SW 1271 (cell line): ENCODE measurements at regions not wholly inside any gene's neighbourhood (a gene's known extent, or its start where the extent isn't known, plus 50 kb on each side); places are given as distances from the start of the nearest gene placed in this dataset.

ENCODE experiments used
- DNase-seq, 2 experiments: peaks; one replicate each; lab custom pipeline; 2025; lab: John Stamatoyannopoulos, UW

DNA sequence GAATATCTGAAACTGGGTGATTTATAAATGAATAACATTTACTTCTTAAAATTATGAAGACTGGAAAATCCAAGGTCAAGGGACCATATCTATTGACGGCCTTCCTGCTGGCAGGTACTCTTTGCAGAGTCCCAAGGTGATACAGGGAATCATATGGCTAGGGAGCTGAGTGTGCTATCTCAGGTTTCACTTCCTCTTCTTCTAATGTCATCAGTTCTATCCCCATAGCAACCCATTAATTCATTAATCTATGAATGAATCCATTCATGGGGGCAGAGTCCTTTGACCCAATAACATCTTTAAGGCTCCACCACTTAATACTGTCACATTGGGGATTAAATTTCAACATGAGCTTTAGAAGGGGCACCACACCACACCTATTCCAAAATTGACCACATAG, 772.0 kb downstream of the HACE1 start:
- no peak for DNase-seq

DNA sequence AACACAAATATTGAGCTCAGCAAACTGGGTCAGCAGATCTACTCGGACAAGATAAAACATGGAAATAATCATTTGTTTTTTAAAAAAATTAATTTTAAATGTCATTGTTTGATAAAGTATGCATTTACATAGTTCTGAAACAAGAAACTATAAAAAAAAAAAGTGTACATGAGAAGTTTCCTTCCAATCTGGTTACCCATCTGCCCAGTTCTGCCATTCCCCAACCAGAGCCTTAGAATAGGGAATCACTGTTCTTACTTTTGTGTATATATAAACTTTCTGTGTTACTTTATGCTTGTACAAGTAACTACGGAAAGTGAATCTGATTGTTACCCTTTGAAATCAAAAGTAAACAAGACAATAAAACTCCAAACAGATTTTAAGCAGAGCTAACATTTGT, 791.4 kb downstream of the HACE1 start:
- DNase-seq = no peak

DNA sequence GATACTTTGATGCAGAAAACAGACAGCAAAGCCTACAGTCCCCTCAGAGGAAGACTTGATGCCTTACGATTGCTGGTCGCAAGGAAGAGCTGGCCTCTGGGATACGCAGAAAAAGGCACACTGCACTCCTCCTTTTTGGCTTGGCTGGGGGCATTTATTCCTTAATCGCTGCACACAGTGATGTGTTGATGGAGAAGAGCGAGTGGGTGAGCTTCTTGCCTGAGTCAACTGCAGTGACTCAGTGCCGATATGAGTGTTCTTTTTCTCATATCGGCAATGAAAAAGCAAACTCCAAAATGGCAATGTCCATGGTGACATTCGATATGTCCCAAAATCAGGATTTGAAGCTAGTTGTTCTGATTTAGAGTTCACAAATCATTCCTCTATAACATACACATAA, 794.8 kb downstream of the HACE1 start:
- DNase-seq = no peak

DNA sequence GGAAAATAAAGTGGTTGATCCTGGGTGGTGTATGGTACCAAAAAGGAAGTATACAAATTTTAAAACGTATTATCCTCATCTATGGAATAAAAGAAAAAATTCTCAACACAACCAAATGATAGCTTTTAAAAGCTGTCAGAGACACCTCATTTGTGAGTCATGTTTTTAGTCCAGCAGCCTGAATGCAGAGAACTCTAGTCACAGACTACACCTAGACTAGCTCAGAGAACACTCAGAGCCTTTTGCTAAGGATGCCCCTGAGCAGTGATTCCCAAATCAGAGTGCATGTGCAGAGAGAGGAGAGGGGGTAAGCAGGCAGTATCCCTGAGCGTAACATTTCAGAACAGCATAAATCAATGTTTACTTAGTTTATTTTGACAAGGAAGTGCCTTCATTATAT, 809.3 kb downstream of the HACE1 start:
- DNase-seq = no peak

DNA sequence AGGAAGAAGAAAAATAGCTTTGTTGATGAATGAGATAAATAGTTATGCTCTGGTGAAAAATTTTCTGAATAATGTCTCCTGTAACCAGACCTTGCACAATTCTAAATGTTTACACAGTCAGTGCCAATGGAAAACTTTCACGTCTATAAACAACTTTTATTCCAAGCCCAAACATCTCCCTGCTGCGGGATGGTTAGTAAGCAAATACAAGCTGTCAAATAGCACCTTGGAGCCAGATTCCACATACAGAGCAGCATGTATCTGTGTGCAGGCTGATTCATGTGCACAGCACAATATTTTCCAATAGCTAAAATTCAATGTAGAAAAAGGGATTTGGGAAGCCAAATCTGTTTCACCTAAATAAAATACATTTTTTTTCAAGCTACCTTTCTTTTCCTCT, 813.3 kb downstream of the HACE1 start:
- DNase-seq = no peak

DNA sequence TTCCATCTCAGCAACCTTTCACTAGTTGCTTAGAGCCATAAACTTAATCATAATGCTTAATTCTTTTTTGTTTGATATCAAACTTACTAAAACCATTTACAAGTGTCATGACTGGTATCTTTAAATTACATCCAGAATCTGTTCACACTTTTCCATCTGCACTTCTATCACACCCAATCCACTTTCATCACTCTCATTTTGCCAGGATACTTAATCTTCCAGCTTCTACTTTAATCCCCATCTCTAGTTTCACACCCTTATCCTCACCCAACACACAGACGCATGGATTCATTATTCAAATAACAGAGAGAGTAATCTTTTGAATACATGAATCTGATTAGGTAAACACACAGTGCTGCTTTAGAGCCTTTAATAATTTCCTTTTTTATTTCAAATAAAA, 828.4 kb downstream of the HACE1 start:
- no peak for DNase-seq

DNA sequence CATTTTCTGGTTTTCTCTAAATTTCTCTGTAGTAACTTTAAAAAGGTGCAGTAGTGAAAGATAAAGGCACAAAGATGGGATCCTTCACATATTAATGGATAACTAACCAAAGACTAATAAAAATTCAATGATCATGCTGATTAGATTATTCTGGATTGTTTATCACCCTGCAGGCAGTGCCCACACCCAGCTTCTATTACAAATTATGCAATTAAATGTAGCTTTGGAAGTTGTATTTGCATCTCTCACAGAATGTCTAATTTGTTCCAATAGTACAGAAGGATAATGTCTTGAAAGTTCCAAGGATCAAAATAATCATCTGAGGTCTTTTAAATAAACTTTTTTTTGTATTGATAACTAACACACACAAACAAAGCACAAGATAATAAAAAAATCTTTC, 837.6 kb downstream of the HACE1 start:
- no peak for DNase-seq

DNA sequence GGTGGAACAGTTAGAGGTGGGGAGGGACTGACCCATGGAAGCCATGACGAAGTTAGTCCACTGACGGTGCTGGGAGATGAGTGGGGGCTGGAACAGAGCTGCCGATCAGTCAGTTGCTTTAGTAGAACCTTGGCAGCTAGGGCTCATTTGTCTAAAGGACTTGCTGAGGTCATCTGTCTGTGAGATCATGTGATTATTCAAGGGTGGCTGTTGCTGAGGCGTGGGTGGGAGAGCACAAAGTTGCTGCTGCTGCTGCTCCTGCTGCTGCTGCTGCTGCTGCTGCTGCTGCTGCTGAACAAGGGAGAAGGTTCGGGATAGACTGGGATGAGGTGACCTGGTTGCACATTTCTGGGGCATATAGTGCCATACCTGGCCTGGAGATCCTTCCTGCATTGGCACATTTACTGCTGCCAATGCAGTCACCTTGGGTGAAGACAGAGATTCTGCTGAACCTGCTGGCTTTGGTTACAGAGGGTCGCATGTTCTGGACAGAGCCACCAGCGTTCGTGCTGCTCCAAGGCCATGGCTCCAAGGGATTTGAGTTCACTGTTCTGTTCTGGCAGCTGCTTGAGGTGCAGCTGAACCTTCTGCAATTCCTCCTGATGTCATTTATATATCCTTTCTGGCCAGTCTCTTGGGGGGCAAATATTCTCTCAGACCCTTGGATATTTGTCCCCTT, 840.5 kb downstream of the HACE1 start:
- no peak for DNase-seq

DNA sequence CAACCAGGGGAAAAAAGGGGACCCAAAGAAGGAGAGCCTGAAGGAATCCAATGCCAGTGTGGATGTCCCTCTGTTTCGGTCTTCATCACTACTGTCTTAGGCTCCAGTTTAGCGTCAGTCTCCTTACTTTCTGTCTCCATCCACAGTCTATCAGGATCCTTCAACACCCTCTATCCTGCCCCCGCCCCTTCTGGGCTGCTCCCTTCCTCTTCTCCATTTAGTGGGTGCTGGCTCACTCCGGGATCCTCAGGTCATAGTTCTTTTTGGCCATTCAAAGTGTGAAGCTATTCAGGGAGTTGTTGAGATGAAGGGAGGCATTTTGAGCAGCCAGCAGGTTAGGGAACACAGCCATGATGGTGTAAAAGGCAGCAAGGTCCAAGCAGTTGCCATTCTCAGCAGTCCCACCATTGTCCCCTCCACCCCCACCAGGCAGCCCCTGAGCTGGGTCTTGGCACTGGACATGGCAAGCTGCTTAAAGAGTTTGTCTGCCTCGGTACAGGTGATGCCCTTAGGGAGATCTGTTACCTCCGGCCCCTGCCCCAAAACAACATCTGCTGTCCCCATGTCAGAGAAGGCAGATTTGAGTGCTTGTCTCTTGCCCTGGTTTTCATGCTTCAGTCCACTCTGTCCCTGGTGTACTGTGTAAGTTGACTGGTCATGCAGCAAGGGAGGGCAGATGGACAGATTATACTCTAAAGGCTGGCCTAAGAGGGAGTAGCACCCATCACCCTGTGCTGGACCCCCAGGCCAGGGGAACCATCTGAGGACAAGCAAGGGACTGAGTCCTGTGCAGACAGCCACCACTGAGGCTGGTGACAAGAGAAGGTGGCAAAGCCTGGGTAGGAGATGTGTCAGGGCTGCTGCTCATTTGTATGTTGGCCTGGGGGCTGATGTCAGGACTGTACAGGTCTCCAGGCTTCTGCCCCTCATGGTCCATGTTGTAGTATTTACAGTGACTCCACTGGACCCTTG, 842.0 kb downstream of the HACE1 start:
- no peak for DNase-seq

DNA sequence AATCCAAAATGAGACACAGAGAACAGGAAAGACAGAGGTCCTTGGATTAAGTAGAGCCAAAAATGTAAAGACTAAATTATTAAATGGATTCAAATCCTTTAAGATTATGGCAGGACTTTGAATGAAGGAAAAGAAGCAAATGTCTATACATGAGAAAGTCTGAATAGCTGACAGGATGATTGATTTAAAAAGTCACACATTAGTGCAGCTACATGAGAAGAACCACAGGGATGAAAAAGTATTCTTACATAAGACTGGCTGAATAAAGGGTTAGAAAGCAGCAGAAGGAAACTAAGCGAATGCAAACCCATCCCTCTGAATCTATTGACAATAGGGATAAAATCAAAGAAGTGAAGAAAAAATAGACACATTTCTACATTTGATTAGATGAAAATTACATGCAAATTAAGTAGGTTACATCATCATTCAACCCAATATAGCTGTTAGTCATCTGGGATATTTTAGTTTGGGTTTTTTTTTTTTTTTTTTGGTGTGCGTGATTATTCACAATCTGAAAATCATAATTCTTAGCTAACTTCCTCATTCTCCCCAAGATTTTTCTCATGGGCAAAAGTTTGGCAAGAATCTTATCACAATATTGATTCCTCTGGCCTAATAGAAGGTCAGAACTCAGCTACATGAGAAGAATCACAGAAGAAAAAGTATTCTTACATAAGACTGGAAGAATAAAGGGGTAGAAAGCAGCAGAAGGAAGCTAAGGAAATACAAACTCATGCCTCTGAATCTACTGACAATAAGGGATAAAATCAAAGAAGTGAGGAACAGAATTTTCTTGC, 845.4 kb downstream of the HACE1 start:
- no peak for DNase-seq

DNA sequence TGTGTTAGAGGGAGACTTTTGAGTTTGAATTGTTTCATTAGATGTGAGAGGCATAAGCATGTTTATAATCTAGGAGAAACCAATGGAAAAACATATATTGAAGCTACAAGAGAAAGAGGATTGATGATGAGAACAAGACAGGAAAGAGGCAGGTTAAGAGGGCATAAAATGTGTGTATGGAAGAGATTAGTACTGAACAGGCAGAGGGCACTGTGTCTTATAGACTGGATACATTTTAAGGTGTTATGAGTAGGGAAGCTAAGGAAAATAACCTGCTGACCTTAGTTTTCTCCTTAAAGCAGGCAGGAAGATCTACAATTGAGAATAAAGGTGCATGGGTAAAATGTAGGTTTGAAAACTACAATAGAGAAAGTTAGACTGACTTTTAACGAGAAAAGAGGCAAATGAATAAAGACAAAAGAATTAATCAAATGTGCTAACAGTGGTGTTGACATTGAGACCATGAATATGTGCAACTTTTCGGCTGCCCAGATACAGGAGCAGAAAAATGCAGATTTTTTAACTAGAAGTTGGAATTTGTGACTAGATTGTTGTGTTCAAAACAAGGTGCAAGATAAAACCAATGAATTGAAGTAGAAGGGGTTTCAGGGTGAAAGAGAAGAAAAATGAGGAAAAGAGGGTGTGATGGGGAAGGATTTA, 846.3 kb downstream of the HACE1 start:
- DNase-seq = no peak

DNA sequence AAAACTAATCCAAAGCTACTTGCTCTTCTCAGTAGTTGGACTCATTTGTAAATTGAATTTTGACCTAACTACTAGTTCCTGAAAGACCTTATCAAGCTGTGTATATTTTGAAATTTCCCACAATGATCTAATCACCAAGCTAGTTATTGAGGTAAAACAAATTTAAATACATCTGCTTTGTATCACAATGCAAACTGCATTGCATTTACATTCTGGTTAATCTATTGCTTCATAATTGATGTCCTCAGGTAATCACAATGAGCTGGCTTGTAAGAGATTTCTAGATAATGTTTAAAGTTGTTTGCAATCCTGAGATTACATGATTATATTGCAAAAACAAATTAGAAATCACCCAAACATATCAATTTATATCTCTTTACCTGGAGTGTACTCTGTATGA, 848.8 kb downstream of the HACE1 start:
- no peak for DNase-seq

DNA sequence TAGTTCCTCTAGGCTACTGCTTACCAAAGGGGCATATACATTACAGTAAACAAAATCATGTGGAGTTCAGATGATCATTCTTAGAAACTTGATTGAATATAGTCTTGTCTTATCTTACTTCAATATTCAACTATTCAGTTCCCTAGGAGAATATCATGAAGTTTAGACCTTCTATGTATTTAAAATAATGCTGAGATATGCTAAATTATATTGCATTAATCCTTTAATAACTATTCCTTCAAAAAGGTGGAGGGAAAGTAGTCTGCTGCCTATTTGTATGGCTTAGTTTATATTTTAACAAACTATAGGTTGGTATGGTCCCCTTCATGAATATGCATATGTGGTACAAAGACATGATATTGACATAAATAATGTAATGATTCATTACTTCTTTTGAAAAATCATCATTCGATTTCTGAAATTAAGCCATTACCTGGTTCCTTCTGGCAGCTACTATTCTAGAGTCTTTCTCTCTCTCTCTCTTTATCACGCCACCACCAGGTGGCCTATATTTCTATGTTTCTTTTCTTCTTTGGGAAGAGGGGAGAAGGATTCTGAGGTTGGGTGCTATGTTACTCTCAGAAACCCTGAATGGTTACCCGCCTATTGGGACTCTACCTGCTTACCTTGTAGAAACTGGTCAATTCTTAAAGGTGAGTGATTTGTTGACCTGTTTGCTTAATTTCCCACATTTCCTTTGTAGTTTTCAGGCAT, 855.8 kb downstream of the HACE1 start:
- DNase-seq = no peak

DNA sequence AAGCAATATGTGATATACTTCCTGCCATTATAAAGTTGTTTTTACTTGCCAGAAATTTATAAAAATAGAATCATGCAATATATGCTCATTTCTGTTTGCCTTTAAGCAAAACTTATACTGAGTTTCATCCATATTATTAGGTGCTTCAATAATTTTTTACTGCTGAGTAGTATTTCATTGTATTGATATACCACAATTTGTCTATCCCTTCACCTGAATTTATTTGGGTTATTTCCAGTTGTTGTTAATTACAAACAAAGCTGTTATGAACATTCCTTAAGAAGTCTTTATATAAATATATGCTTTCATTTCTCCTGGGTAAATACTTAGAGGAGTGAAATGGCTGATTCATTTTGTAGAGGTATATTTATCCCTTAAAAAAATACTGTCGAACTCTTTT, 864.1 kb downstream of the HACE1 start:
- no peak for DNase-seq

DNA sequence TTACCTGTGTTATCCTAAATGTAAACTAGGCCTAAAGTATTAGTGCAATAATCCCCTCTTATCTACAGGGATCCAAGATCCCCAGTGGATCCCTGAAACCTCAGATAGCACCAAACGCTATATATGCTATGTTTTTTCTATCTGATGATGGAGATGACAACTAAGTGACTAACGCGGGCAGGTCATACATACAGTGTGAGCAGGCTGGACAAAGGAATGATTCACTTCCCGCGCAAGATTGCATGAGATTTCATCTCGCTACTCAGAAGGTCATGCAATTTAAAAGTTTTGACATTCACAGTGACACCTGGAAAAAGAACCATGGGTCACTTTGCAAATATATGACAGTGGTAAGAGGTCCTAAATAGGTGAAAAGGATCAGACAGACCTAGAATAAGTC, 875.9 kb downstream of the HACE1 start:
- DNase-seq = no peak

DNA sequence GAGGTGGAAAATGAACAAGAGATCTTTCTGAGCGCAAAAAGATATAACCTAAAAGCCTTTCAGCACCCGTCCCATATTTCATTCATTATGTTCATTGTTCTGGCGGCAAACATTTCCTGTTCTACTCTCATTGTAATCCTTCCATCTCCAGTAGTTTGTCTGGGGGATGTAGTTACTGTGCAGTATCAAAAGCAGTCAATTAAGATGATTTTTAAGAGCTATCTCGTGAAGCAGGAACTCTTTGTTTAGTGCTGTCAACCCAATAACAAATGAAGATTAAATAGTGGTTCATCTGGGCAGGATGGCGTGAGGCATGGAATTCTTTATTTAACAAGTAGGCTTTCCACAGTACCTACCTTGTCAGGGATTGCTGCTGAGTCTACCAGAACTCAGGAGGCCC, 876.7 kb downstream of the HACE1 start:
- DNase-seq = no peak

DNA sequence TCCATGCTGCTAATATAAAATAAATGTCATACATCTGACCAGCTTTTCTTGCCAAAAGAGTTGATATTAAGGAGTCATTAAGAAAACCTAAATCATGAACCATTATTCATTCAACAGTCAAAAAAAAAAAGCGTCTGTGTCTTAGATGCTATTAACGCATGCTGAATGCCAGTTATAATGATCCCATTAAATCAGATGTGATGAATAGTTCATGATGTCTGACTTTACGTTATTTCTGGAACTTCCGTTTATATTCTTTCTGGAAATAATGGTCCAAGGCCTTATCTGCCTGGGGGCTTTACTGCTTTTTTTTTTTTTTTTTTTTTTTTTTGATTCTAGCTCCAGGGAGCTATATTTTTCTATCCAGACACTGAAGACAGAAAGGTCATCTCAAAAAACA, 877.1 kb downstream of the HACE1 start:
- DNase-seq = no peak

DNA sequence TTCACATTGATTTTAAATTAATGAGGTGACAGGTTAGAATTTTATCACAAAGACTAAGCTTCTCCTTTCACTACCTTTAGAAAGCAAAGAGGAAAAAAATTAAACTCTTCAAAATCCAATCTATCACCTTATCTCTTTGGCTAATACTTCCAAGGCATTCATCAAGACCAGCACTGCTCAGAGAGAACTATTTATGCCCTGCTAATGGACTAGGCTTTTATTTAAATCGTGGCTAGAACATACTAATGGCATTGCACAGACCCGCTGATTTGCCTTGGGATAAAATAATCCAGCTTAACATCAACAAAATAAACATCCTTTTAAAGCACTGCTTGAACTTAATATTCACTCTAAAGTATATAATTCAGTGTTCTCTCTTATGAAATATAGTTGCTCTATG, 880.4 kb downstream of the HACE1 start:
- DNase-seq = no peak

DNA sequence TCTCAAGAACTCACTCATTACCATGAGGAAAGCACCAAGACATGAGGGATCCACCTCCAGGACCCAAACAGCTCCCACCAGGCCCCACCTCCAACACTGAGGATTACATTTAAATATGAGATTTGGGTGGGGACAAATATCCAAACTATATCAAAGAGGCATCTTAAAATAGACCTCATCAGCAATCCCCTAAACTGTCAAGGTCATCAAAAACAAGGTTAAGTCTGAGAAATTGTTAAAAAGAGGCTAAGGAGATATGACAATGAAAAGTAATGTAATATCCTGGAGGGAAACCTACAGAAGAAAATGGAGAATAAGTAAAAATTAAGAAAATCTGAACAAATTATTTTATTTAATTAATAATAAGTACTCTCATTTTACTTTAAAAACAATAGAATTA, 922.3 kb downstream of the HACE1 start:
- no peak for DNase-seq

DNA sequence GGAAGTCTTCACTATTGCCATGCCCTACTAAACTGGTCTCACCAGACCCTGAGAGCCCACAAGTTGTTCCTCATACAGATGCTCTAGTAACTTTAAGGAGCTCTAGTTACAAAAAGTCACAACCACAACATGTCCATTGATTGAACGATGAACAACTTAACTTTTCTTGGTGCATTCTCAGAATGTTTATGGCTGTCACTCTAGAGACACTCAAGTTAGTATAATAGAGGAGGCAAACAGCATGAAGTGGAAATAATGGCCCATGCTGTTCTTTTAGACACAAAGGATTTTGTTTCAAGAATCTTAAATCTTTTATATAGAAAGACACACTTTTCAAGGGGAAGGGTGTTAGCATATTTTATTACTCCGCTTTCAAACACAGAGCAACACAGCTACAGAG, 934.4 kb downstream of the HACE1 start:
- DNase-seq = no peak

DNA sequence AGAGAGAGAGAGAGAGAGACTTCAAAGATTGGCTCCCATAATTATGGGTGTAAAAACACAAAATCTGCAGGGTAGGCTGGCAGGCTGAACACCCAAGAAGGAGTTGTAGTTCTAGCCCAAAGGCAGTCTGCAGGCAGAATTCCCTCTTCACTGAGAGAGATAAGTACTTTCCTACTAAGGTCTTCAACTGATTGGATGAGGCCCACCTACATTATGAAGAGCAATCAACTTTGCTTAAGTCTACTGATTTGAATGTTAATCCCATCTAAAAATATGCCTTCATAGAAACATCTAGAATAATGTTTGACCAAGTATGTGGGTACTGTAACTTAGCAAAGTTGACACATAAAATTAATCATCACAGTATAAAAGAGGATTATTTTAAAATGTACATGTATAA, 949.7 kb downstream of the HACE1 start:
- no peak for DNase-seq

DNA sequence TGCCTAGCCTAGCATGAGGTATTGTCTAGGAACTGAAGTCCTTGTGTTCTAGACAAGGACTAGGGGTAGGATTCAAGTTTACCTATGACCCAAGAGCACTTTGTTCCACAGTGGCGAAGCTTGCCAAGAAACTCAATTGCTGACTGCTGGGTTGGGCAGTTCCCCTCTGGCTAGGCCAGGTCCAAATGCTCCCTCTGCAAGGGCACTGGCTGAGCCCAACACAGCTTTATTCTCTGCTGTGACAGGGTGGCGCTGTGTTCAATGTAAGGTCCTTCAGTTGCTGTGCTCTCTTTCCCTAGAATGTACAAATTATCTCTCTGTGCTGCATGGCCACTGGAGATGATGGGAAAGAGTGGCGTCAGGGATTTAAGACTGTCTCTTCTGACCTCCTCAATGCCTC, 950.8 kb downstream of the HACE1 start:
- DNase-seq = no peak
